GM12873 (cell line): ENCODE measurements at regions not wholly inside any gene's neighbourhood (a gene's known extent, or its start where the extent isn't known, plus 50 kb on each side); places are given as distances from the start of the nearest gene placed in this dataset.

Experiments
- TF ChIP-seq, protein P1 (sequence below): IDR thresholded peaks from 2 replicates; pipeline ENCODE4 v1.5.1; 2012; ENCODE audit warnings: low read depth, mild to moderate bottlenecking, moderate library complexity, low read length, control low read depth; ENCODE audit not compliant: insufficient read depth; ENCODE audit errors: missing control alignments

DNA sequence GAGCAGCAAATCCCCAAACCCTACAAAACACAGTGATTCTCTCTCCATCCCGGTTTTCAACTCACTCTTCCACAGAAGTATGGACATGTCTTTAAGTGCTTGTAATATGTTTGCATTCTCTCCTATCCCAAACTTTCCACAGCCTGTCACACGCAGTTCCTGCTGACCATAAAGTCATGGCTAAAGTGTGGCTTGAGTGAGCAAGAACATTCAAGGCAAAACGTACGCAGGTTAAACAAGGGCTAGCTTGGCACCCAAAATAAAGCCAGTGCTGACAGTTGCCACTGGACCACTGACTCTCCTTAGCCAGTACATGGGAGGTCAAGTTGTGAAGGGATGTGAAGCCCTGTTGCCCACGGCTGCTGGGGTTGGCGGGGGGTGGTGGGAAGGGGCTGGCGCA, 211.1 kb upstream of the IRX1 start:
- TF ChIP-seq, protein P1, sequence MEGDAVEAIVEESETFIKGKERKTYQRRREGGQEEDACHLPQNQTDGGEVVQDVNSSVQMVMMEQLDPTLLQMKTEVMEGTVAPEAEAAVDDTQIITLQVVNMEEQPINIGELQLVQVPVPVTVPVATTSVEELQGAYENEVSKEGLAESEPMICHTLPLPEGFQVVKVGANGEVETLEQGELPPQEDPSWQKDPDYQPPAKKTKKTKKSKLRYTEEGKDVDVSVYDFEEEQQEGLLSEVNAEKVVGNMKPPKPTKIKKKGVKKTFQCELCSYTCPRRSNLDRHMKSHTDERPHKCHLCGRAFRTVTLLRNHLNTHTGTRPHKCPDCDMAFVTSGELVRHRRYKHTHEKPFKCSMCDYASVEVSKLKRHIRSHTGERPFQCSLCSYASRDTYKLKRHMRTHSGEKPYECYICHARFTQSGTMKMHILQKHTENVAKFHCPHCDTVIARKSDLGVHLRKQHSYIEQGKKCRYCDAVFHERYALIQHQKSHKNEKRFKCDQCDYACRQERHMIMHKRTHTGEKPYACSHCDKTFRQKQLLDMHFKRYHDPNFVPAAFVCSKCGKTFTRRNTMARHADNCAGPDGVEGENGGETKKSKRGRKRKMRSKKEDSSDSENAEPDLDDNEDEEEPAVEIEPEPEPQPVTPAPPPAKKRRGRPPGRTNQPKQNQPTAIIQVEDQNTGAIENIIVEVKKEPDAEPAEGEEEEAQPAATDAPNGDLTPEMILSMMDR: no peak

DNA sequence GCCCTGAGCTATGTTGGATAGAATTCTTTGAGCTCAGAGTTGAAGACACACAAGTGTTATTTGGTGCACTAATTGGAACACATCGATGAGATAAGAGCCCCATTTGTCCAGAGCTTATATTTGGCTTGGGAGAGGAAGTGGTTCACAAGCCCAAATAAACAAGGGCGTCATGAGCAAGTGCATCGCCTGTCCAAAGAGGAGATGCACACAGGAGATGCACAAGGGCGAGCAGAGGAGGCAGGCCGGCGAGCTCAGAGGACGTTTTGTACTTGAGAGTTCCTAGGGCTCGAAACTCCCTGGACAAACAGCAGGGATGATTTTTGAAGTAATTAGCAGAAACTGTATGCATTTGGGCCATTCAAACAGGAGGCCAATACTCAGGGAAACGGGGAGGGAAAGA, 212.8 kb upstream of the IRX1 start:
- TF ChIP-seq, protein P1: no peak

DNA sequence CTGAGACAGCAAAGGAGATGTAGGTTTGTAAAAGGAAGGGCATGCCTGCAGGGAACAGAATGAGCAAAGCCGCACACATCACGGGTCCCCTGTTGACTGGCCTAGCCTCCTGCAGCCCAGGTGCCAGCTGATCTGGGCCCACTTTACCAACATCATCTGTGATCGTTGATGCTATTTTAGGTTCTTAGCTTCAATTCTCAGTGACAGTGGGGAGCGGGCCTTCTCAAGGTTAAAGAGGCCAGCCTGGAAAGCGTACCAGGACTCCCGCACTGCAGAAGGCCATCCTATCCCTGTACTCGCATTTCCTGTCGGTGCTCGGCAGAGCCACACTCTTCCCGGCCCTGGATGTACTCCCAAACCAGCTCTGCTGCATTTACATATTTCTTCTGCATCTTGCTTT, 213.5 kb upstream of the IRX1 start:
- TF ChIP-seq, protein P1: no peak

DNA sequence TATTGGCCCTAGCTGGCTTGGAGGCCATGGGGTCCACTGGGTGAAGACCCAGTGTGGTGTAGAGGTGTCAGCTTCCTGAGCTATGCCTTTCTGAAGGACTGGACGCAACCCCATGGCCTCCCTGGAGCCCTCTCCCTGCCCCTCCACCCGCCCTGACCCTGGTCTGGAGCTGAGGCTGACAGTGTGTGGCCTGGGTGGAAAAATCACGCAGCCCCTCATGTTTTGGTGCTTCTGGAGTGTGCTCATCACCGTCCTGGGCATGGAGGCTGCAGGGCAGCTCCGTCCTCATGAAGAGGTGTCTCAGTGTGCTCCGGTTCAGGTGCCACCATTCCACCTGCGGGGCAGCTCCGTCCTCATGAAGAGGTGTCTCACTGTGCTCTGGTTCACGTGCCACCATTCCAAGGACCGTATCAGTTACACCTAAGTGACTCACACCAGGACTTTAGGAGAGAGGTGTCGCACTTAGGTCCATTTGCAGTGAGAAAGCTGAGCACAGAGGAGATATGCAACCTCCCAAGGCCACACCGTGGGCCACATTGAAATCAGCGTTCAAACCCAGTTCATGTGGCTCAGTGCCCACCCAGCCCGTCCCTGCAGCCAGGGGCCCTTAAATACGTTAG, 214.3 kb upstream of the IRX1 start:
- TF ChIP-seq, protein P1: no peak

DNA sequence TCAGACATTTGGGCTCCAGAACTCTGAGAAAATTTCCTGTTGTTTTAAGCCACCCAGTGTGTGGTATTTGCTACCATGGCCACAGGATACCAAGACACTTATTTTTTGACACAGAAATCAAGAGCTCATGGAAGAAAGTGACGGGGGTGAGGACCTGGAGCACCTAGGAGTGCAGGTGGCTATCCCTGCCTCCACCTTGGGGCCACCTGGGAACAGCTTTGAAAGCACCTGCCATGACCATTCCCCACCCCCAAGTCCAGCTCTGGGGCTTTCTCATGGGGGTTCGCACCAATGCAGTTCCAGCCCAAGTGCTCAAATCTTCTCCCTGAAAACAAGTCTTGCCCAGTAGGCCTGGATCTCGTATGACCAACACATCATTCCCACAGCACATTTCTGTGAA, 214.9 kb upstream of the IRX1 start:
- TF ChIP-seq, protein P1: no peak

DNA sequence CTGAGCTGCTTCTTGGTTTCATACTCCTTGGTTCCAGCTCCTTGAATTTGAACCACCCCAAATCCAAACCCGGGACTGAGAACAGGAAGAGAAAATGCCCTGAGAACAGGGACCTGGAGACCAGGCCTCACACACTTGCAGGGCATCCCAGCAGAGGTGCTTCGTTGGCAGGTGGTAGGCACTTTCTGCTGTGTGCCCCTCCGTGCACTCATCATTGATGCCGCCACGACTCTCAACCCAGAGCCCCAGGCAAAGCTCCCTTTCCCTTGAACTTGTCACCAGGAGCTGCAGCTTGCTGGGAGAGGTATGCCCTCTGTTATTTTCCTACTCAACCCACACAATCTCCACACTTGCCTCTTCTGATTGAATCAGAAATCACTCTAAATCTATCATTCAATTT, 217.8 kb upstream of the IRX1 start:
- TF ChIP-seq, protein P1: no peak

DNA sequence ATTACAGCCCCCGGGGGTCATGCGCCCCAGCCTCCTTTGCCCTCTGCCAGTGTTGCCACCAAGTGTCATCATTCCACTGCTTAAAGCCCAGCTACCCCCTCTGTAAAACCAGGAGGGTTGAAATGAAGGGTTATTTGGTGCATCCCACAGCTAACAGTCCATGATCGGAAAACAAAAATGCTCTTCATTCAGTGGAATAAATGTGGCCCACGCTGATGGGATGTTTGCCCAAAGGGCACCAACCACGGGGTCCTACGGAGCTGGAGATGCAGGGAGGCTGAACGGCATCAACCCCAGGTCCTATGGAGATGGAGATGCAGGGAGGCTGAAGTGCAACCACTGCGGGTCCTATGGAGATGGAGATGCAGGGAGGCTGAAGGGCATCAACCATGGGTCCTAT, 218.5 kb upstream of the IRX1 start:
- TF ChIP-seq, protein P1: no peak
